ENCODE measurements at regions not wholly inside any gene's neighbourhood (a gene's known extent, or its start where the extent isn't known, plus 50 kb on each side); places are given as distances from the start of the nearest gene placed in this dataset.

GRCh38 chr4:3845744-3846429, 79.7 kb downstream of the ADRA2C start:
- no peaks in the 10 kb centered on the region for H3K27me3 ChIP-seq (ENCODE audit: insufficient read depth, low read depth, low read length)
- H3K27ac ChIP-seq (ENCODE audit: low read length), result no peak overlapping the region
- no peaks in the 10 kb centered on the region for H3F3A ChIP-seq (ENCODE audit: insufficient read depth, low read length, poor library complexity, severe bottlenecking)
- TF ChIP-seq TAF1 (IDR thresholded peaks at IDR 0.05; ENCODE audit: low read depth) (no peak), REST (IDR thresholded peaks at IDR 0.05; ENCODE audit: borderline replicate concordance) (no peak), SMC3 (conservative IDR thresholded peaks at IDR 0.05; ENCODE audit: poor library complexity) (no peak), MXI1 (conservative IDR thresholded peaks at IDR 0.05; ENCODE audit: poor library complexity, severe bottlenecking) (no peak), POLR2AphosphoS5 (IDR thresholded peaks at IDR 0.05) (no peak), RAD21 (conservative IDR thresholded peaks at IDR 0.05) (no peak), EZH2 (IDR thresholded peaks at IDR 0.05; ENCODE audit: borderline replicate concordance, insufficient read depth, low read length, poor library complexity, severe bottlenecking) (no peak)
- H3K4me2 ChIP-seq (ENCODE audit: low read length), result no peak overlapping the region
- no peak overlapping the region for H3K4me3 ChIP-seq (ENCODE audit: low read length)
- no peaks in the 10 kb centered on the region for H3K36me3 ChIP-seq (ENCODE audit: insufficient read depth, low read length)
- no peaks in the 10 kb centered on the region for H3K79me2 ChIP-seq (replicated peaks; ENCODE audit: insufficient read depth, low read length)
- no peaks in the 10 kb centered on the region for H3K9me2 ChIP-seq (ENCODE audit: insufficient read depth, low read length)
- no peaks in the 10 kb centered on the region for H4K20me1 ChIP-seq (ENCODE audit: insufficient read depth)
- H3K9ac ChIP-seq (ENCODE audit: low read length), result no peak overlapping the region
- no peak overlapping the region for H2AFZ ChIP-seq (ENCODE audit: low read depth, low read length)
- no peaks in the 10 kb centered on the region for H3K9me3 ChIP-seq (ENCODE audit: low read length)

GRCh38 chr4:3847211-3847940, 81.2 kb downstream of the ADRA2C start:
- Histone ChIP-seq H2AFZ (ENCODE audit: low read depth, low read length) (no peak overlapping the region), H3K4me3 (ENCODE audit: low read length) (no peak overlapping the region), H3K27me3 (ENCODE audit: insufficient read depth, low read depth, low read length) (no peaks in the 10 kb centered on the region), H3F3A (ENCODE audit: insufficient read depth, low read length, poor library complexity, severe bottlenecking) (no peaks in the 10 kb centered on the region), H3K4me2 (ENCODE audit: low read length) (no peak overlapping the region), H3K9me3 (ENCODE audit: low read length) (no peaks in the 10 kb centered on the region), H4K20me1 (ENCODE audit: insufficient read depth) (no peaks in the 10 kb centered on the region), H3K36me3 (ENCODE audit: insufficient read depth, low read length) (no peaks in the 10 kb centered on the region), H3K9ac (ENCODE audit: low read length) (no peak overlapping the region), H3K9me2 (ENCODE audit: insufficient read depth, low read length) (no peaks in the 10 kb centered on the region), H3K79me2 (replicated peaks; ENCODE audit: insufficient read depth, low read length) (no peaks in the 10 kb centered on the region), H3K27ac (ENCODE audit: low read length) (no peak overlapping the region)
- TF ChIP-seq CTCF (IDR thresholded peaks at IDR 0.05; ENCODE audit: poor library complexity, severe bottlenecking), result no peak
- TF ChIP-seq EZH2 (IDR thresholded peaks at IDR 0.05; ENCODE audit: borderline replicate concordance, insufficient read depth, low read length, poor library complexity, severe bottlenecking), result no peak
- no peak for TF ChIP-seq MXI1 (conservative IDR thresholded peaks at IDR 0.05; ENCODE audit: poor library complexity, severe bottlenecking)
- no peak for TF ChIP-seq POLR2AphosphoS5 (IDR thresholded peaks at IDR 0.05)
- TF ChIP-seq REST (IDR thresholded peaks at IDR 0.05; ENCODE audit: borderline replicate concordance), result no peak
- no peak for TF ChIP-seq RAD21 (conservative IDR thresholded peaks at IDR 0.05)
- no peak for TF ChIP-seq TAF1 (IDR thresholded peaks at IDR 0.05; ENCODE audit: low read depth)
- no peak for TF ChIP-seq SMC3 (conservative IDR thresholded peaks at IDR 0.05; ENCODE audit: poor library complexity)
